Neural progenitor cell (in vitro differentiated cells): ENCODE measurements at regions not wholly inside any gene's neighbourhood (a gene's known extent, or its start where the extent isn't known, plus 50 kb on each side); places are given as distances from the start of the nearest gene placed in this dataset.
"Not testable (repeated sequence)": the region's sequence is repeated elsewhere in the genome, so short reads cannot be mapped to it uniquely, and the experiment has no call there.

Experiments used
- DNase-seq: peaks from one replicate; pipeline ENCODE4 v3.0.0-alpha.2; 2016; ENCODE audit warnings: low spot score
- H2AFZ ChIP-seq: fragments of 200-600 bp; sonication (generic); replicated peaks from 2 replicates; pipeline ENCODE4 v1.6.1; 2016; ENCODE audit warnings: antibody characterized with exemption
- H3F3A ChIP-seq: fragments of 200-600 bp; sonication (generic); 2 replicates; pipeline ENCODE4 v1.6.1; 2016; ENCODE audit warnings: antibody characterized with exemption, low read depth
- H3K27ac ChIP-seq: fragments of 200-600 bp; sonication (generic); 2 replicates; pipeline ENCODE4 v1.5.1; 2016; ENCODE audit warnings: mild to moderate bottlenecking
- H3K27me3 ChIP-seq: fragments of 200-600 bp; sonication (generic); 2 replicates; pipeline ENCODE4 v1.6.1; 2016; ENCODE audit warnings: mild to moderate bottlenecking, moderate library complexity
- H3K36me3 ChIP-seq: fragments of 200-600 bp; sonication (generic); 2 replicates; pipeline ENCODE4 v1.5.1; 2016
- H3K4me1 ChIP-seq: fragments of 200-600 bp; sonication (generic); 2 replicates; pipeline ENCODE4 v1.6.1; 2016; ENCODE audit warnings: mixed run types
- H3K4me2 ChIP-seq: fragments of 200-600 bp; sonication (generic); 2 replicates; pipeline ENCODE4 v1.6.1; 2016
- H3K4me3 ChIP-seq: fragments of 200-600 bp; sonication (generic); 2 replicates; pipeline ENCODE4 v1.5.1; 2016
- H3K79me2 ChIP-seq: fragments of 200-600 bp; sonication (generic); 2 replicates; pipeline ENCODE4 v1.6.1; 2016; ENCODE audit warnings: low read depth
- H3K9ac ChIP-seq: fragments of 200-600 bp; sonication (generic); 2 replicates; pipeline ENCODE4 v1.6.1; 2016
- H3K9me3 ChIP-seq: fragments of 200-600 bp; sonication (generic); 2 replicates; pipeline ENCODE4 v1.5.1; 2016; ENCODE audit warnings: low read depth
- H4K20me1 ChIP-seq: fragments of 200-600 bp; sonication (generic); 2 replicates; pipeline ENCODE4 v1.6.1; 2016; ENCODE audit warnings: low read depth
- H3K27ac Mint-ChIP-seq: 3 replicates; pipeline ENCODE4 v1.8.0; 2021; ENCODE audit warnings: mixed read lengths
- H3K27me3 Mint-ChIP-seq: 2 replicates; pipeline ENCODE4 v1.8.0; 2022; ENCODE audit warnings: low read depth, mild to moderate bottlenecking, inconsistent platforms, moderate library complexity, mixed read lengths; ENCODE audit not compliant: insufficient read depth
- H3K36me3 Mint-ChIP-seq: 3 replicates; pipeline ENCODE4 v1.8.0; 2021; ENCODE audit warnings: mixed read lengths
- H3K4me1 Mint-ChIP-seq: 3 replicates; pipeline ENCODE4 v1.8.0; 2021; ENCODE audit warnings: mixed read lengths
- H3K4me3 Mint-ChIP-seq: 3 replicates; pipeline ENCODE4 v1.8.0; 2021; ENCODE audit warnings: mild to moderate bottlenecking, moderate library complexity, mixed read lengths
- H3K9me3 Mint-ChIP-seq: 3 replicates; pipeline ENCODE4 v1.8.0; 2020; ENCODE audit warnings: mixed read lengths
- EZH2 ChIP-seq: fragments of 200-600 bp; sonication (generic); IDR thresholded peaks from 2 replicates; pipeline ENCODE4 v1.6.1; 2017; ENCODE audit warnings: antibody characterized with exemption, mild to moderate bottlenecking, moderate library complexity
- EZH2phosphoT487 ChIP-seq: fragments of 200-600 bp; sonication (generic); IDR thresholded peaks from 2 replicates; pipeline ENCODE4 v1.6.1; 2017; ENCODE audit warnings: antibody characterized with exemption
- TF ChIP-seq, protein P1 (sequence below): fragments of 200-600 bp; sonication (generic); IDR thresholded peaks from 2 replicates; pipeline ENCODE4 v1.5.1; 2017; ENCODE audit warnings: antibody characterized with exemption, mild to moderate bottlenecking

DNA sequence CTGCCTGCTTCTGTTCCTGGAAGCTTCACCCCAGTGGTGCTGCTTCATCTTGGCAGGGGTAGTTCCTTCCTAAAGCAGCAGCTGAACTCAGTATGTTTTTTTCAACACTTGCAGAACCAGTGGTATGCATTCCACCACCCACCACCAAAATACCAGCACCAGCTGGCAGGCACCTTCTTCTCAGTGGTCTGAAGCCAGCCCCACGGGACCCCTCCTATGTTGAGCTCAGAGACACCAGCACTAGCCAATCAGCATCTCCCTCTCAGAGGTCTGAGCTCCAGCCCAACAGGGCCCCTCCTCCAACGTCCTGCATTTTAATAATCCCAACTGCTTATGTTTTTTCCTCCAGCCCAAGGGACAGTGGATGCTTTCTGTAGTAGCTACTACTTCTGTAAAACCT is 299.6 kb upstream of the CCL2 start:
- Histone ChIP-seq H3K4me3 (no peak overlapping the region), H3K36me3 (no peaks in the 10 kb centered on the region), H2AFZ (no peak overlapping the region), H3F3A (no peaks in the 10 kb centered on the region), H3K9ac (no peak overlapping the region), H3K27ac (no peak overlapping the region), H3K4me1 (no peaks in the 10 kb centered on the region), H3K9me3 (no peaks in the 10 kb centered on the region), H4K20me1 (no peaks in the 10 kb centered on the region), H3K4me2 (no peak overlapping the region), H3K27me3 (no peaks in the 10 kb centered on the region), H3K79me2 (no peaks in the 10 kb centered on the region)
- H3K4me3 Mint-ChIP-seq = no peak overlapping the region
- peaks cover 4% of the 10 kb centered on the region for H3K27me3 Mint-ChIP-seq
- DNase-seq = no peak
- H3K9me3 Mint-ChIP-seq = peaks cover 15% of the 10 kb centered on the region
- H3K27ac Mint-ChIP-seq = no peak overlapping the region
- peaks cover 3% of the 10 kb centered on the region for H3K4me1 Mint-ChIP-seq
- TF ChIP-seq, protein P1, sequence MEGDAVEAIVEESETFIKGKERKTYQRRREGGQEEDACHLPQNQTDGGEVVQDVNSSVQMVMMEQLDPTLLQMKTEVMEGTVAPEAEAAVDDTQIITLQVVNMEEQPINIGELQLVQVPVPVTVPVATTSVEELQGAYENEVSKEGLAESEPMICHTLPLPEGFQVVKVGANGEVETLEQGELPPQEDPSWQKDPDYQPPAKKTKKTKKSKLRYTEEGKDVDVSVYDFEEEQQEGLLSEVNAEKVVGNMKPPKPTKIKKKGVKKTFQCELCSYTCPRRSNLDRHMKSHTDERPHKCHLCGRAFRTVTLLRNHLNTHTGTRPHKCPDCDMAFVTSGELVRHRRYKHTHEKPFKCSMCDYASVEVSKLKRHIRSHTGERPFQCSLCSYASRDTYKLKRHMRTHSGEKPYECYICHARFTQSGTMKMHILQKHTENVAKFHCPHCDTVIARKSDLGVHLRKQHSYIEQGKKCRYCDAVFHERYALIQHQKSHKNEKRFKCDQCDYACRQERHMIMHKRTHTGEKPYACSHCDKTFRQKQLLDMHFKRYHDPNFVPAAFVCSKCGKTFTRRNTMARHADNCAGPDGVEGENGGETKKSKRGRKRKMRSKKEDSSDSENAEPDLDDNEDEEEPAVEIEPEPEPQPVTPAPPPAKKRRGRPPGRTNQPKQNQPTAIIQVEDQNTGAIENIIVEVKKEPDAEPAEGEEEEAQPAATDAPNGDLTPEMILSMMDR = no peak
- TF ChIP-seq EZH2 (no peak), EZH2phosphoT487 (no peak)
- no peaks in the 10 kb centered on the region for H3K36me3 Mint-ChIP-seq

DNA sequence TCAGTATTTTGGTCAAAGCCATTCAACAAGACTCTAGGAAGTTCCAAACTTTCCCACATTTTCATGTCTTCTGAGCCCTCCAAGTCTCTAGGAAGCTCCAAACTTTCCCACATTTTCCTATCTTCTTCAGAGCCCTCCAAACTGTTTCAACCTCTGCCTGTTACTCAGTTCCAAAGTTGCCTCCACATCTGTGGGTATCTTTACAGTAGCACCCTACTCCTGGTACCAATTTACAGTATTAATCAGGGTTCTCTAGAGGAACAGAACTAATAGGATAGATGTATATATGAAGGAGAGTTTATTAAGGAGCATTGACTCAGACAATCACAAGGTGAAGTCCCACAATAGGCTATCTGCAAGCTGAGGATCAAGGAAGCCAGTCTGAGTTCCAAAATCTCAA is 296.0 kb upstream of the CCL2 start:
- not testable (repeated sequence) for H3K9ac ChIP-seq

DNA sequence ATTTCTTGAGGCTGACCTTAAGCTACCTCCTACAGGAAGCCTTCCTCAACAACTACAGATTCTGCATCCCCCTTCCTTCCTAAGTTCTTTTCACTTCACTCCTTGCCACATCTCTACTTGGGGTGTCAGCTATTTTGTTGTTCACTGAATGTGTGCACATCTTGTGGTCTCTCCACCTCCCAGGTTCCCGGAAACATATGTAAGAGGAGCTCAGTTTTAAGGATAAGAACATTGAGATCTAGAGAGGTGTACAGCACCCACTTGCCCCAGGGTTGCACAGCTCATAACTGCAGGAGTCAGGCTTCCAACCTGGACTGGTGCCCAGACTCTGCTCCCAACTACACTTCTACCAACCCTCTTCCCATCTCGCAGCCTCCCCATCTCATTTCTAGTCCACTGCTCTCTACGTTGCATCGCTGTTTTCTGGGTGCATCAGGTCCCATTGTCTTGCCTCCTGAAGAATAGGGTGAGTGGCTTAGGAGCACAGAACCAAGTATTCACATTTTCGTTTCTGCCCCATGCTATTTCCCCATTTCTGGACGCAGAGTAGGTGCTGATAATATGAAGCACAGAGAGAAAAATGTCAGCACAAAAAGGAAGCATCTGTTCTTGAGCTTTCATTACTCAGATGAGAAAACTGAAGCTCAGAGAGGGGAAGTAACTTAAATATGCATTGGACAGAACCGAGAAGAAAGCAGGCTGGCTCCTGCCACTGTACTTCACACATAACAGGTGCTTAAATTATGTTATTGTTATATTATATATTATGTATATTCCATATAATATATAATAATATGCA is 292.0 kb upstream of the CCL2 start:
- Mint-ChIP-seq H3K4me3 (no peak overlapping the region), H3K27ac (no peak overlapping the region), H3K36me3 (no peaks in the 10 kb centered on the region), H3K27me3 (peaks cover 4% of the 10 kb centered on the region), H3K9me3 (peaks cover 10% of the 10 kb centered on the region), H3K4me1 (peaks cover 2% of the 10 kb centered on the region)
- H4K20me1 ChIP-seq = no peaks in the 10 kb centered on the region
- TF ChIP-seq, protein P1 = no peak
- no peaks in the 10 kb centered on the region for H3K4me1 ChIP-seq
- H3K4me2 ChIP-seq = no peak overlapping the region
- no peaks in the 10 kb centered on the region for H3K79me2 ChIP-seq
- no peaks in the 10 kb centered on the region for H3F3A ChIP-seq
- no peak for DNase-seq
- H3K27me3 ChIP-seq = no peaks in the 10 kb centered on the region
- no peaks in the 10 kb centered on the region for H3K36me3 ChIP-seq
- no peak overlapping the region for H3K9ac ChIP-seq
- no peaks in the 10 kb centered on the region for H3K9me3 ChIP-seq
- no peak overlapping the region for H2AFZ ChIP-seq
- H3K4me3 ChIP-seq = no peak overlapping the region
- no peak overlapping the region for H3K27ac ChIP-seq

More for the DNA sequence above, 296.0 kb upstream of the CCL2 start:
- not testable (repeated sequence) for H3K27me3 Mint-ChIP-seq, H3K4me3 Mint-ChIP-seq, H4K20me1 ChIP-seq, H3K27me3 ChIP-seq, H3K4me1 ChIP-seq, H3K4me2 ChIP-seq, H3K36me3 ChIP-seq, DNase-seq, H3K27ac Mint-ChIP-seq, H2AFZ ChIP-seq, H3F3A ChIP-seq, H3K4me1 Mint-ChIP-seq, H3K79me2 ChIP-seq, H3K4me3 ChIP-seq, H3K36me3 Mint-ChIP-seq, H3K27ac ChIP-seq, H3K9me3 ChIP-seq
- H3K9me3 Mint-ChIP-seq = peaks cover 15% of the 10 kb centered on the region

DNA sequence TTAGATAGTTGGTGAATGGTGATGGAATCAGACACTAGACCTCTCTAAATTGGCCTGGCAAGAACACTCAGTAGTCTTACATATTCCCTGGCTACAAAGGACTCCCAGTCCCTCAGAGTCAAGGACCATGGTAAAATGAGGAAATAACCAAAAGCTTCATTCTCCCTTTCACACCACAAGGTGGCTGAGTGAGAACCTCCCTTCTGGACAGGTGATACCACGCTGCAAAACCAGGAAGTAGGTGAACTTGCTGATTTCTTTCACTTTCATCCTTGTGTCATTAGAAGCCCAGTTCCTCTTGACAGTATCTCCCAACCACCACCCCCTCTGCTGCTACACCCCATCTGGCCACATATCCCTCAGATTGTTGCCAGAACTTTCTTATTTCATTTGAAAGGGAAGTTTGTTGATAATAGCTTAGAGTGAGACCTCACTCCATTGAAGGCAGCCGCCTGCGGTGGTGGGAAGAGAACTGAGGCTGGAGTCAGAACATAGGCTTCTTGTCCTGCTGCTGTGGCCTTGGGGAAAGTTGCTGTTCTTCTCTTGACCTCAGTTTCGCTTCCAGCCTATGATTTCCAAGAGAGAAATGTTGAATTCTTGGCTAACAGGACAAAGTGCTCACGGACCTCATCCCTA is 290.6 kb upstream of the CCL2 start:
- no peak overlapping the region for H3K27ac ChIP-seq
- DNase-seq = no peak
- no peak overlapping the region for H3K4me2 ChIP-seq
- H3K4me3 Mint-ChIP-seq = no peak overlapping the region
- H3F3A ChIP-seq = no peaks in the 10 kb centered on the region
- H3K27ac Mint-ChIP-seq = no peak overlapping the region
- TF ChIP-seq EZH2phosphoT487 (no peak), EZH2 (no peak)
- TF ChIP-seq, protein P1 = no peak
- H3K27me3 Mint-ChIP-seq = peaks cover 6% of the 10 kb centered on the region
- no peaks in the 10 kb centered on the region for H3K27me3 ChIP-seq
- peaks cover 7% of the 10 kb centered on the region for H3K4me1 Mint-ChIP-seq
- no peaks in the 10 kb centered on the region for H3K36me3 ChIP-seq
- H3K79me2 ChIP-seq = no peaks in the 10 kb centered on the region
- no peak overlapping the region for H2AFZ ChIP-seq
- H3K4me3 ChIP-seq = no peak overlapping the region
- no peaks in the 10 kb centered on the region for H3K9me3 ChIP-seq
- H3K36me3 Mint-ChIP-seq = no peaks in the 10 kb centered on the region
- peaks cover 4% of the 10 kb centered on the region for H3K9me3 Mint-ChIP-seq
- no peak overlapping the region for H3K9ac ChIP-seq
- H4K20me1 ChIP-seq = no peaks in the 10 kb centered on the region
- no peaks in the 10 kb centered on the region for H3K4me1 ChIP-seq
